Activated CD4-positive, alpha-beta memory T cell treated with anti-CD3 and anti-CD28 coated beads for 36 hours (primary cell): ENCODE measurements at regions not wholly inside any gene's neighbourhood (a gene's known extent, or its start where the extent isn't known, plus 50 kb on each side); places are given as distances from the start of the nearest gene placed in this dataset.

Experiments used
- CTCF ChIA-PET: fragments of 350-600 bp; sonication (Branson Sonifier 250); formaldehyde crosslinking; loops from one replicate; lab custom pipeline; 2021; ENCODE audit warnings: antibody characterized with exemption, inconsistent platforms; lab: Charles Lee
- POLR2A ChIA-PET: fragments of 350-600 bp; sonication (Branson Sonifier 250); formaldehyde crosslinking; loops from one replicate; lab custom pipeline; 2021; ENCODE audit warnings: antibody characterized with exemption; lab: Charles Lee
- DNase-seq: peaks from one replicate; pipeline ENCODE4 v3.0.0-alpha.2; 2020
- H3K27ac Mint-ChIP-seq: one replicate; pipeline ENCODE4 v1.8.0; 2021; ENCODE audit warnings: mixed read lengths
- H3K27me3 Mint-ChIP-seq: one replicate; pipeline ENCODE4 v1.8.0; 2021; ENCODE audit warnings: mixed read lengths
- H3K36me3 Mint-ChIP-seq: one replicate; pipeline ENCODE4 v1.8.0; 2021; ENCODE audit warnings: mixed read lengths
- H3K4me1 Mint-ChIP-seq: one replicate; pipeline ENCODE4 v1.8.0; 2021; ENCODE audit warnings: low read depth, mixed read lengths
- H3K4me3 Mint-ChIP-seq: one replicate; pipeline ENCODE4 v1.8.0; 2021; ENCODE audit warnings: mild to moderate bottlenecking, mixed read lengths
- H3K9me3 Mint-ChIP-seq: one replicate; pipeline ENCODE4 v1.8.0; 2021; ENCODE audit warnings: mixed read lengths
- intact Hi-C: fragments of 100-400 bp; cut with micrococcal nuclease; formaldehyde crosslinking; loops from one replicate; pipeline ENCODE4 v1.15.1; 2023

DNA sequence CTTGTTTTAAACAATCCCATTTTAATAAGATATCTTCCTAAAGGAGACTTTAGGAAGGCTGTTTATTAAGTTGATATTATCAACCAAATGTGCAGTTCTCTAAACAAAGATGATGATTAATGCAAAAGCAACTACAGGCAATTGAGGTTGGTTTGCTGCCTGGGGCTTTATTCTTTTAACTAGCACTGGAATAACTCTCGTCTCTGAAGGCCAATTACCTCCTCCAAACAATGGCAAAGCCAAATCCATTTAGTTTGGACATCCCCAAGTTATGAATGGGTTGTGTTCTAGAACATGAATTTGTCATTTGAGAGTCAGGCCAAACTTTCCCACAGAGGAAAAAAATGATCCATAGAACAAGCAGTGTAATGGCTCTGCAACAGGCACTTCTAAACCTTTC, 114.1 kb downstream of the SLC16A9 start:
- no peaks in the 10 kb centered on the region for H3K36me3 Mint-ChIP-seq
- ChIA-PET CTCF (interaction anchor here (0.6 kb wide), 1 partner anchor 15 kb away, joined by 3 read pairs; no protein-coding TSS in a partner anchor), POLR2A (no interaction called here)
- no peak overlapping the region for H3K4me3 Mint-ChIP-seq
- no peaks in the 10 kb centered on the region for H3K27me3 Mint-ChIP-seq
- no peaks in the 10 kb centered on the region for H3K4me1 Mint-ChIP-seq
- H3K27ac Mint-ChIP-seq, result no peak overlapping the region
- intact Hi-C loops, result no loop called here
- H3K9me3 Mint-ChIP-seq, result no peaks in the 10 kb centered on the region
- no peak for DNase-seq

DNA sequence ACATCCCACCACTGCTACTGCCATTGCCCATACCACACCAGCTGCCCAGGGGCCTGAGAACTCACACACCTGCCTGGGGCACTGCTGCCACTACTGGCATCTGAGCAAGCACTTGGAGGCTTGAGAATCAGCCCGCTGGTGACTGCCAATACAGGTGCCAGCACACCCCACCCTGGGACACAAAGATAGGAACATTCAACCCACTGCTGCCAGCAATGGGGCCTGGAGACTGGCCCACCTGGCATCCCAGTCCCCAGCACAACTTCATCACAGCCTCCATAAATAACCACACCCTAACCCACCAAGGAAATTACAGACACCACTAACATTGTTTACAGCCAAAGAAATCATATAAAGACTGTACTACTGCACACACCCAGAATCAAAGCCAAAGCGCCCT, 115.9 kb downstream of the SLC16A9 start:
- no peaks in the 10 kb centered on the region for H3K27me3 Mint-ChIP-seq
- intact Hi-C loops, result no loop called here

DNA sequence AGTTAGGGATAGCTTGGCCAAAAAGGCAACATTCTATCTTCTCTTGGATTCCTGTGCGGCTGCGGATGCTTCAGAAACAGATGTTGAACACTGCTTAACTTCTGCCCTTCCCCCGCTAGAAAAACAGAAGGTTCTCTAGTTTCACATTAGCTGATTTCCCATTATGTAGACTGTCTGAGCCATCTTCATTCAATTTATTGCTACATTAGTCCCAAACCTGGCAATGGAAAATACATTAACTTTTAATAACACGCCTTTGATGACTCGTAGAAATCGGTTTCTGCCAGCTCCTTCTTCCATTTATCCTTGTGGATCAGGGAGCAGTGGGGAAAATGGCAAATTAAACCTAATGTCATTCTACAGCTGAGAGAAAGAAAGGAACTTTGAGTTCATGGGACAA, 119.9 kb downstream of the SLC16A9 start:
- intact Hi-C loops, result no loop called here
- Mint-ChIP-seq H3K9me3 (no peaks in the 10 kb centered on the region), H3K4me3 (no peak overlapping the region), H3K27me3 (no peaks in the 10 kb centered on the region), H3K27ac (no peak overlapping the region), H3K36me3 (no peaks in the 10 kb centered on the region), H3K4me1 (no peaks in the 10 kb centered on the region)
- DNase-seq, result no peak
- CTCF ChIA-PET, result interaction anchor here (0.7 kb wide), 1 partner anchor 18 kb away, joined by 3 read pairs; no protein-coding TSS in a partner anchor
- POLR2A ChIA-PET, result no interaction called here

More for the DNA sequence above, 115.9 kb downstream of the SLC16A9 start:
- H3K36me3 Mint-ChIP-seq, result no peaks in the 10 kb centered on the region
- no peak for DNase-seq
- no peak overlapping the region for H3K4me3 Mint-ChIP-seq
- no peak overlapping the region for H3K27ac Mint-ChIP-seq
- no peaks in the 10 kb centered on the region for H3K9me3 Mint-ChIP-seq
- no peaks in the 10 kb centered on the region for H3K4me1 Mint-ChIP-seq
- ChIA-PET POLR2A (no interaction called here), CTCF (no interaction called here)

DNA sequence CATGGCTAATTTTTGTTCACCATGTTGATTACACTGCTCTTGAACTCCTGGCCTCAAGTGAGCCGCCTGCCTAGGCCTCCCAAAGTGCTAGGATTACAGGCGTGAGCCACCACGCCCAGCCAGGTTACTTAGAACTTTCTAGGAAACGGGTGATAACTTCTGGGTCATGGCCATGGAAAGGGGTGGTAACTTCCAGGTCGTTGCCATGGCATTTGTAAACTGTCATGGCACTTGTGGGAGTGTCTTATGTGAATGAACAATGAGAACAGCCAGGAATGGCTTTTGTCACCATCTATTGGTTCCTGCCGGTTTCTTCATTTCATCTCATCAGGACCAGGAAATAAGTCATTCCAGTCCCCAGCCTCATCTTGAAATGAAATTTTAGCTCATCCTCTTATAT, 120.9 kb downstream of the SLC16A9 start:
- no peaks in the 10 kb centered on the region for H3K27me3 Mint-ChIP-seq
- CTCF ChIA-PET, result no interaction called here
- no peaks in the 10 kb centered on the region for H3K4me1 Mint-ChIP-seq
- no peaks in the 10 kb centered on the region for H3K36me3 Mint-ChIP-seq
- POLR2A ChIA-PET, result no interaction called here
- no peak overlapping the region for H3K27ac Mint-ChIP-seq
- DNase-seq, result no peak
- intact Hi-C loops, result no loop called here
- no peak overlapping the region for H3K4me3 Mint-ChIP-seq
- H3K9me3 Mint-ChIP-seq, result no peaks in the 10 kb centered on the region

DNA sequence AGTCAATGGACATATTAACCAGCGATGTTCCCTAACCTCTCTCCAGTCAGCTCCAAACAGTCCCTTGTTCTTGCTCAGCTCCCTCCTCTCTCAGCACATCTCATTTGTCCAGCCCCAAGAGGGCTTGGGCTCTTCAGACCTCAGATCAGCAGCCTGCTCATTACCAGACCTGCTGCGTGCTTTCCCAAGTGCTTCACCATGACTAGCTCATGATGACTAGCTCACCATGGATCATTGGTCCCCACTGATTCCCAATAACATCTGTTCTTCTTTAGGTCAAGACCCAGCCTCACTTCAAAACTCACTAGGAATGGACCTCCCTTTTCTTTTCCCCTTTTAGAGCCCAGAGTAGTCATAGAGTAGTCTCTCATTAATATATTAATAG, 121.9 kb downstream of the SLC16A9 start:
- H3K27me3 Mint-ChIP-seq, result no peaks in the 10 kb centered on the region
- CTCF ChIA-PET, result no interaction called here
- no peaks in the 10 kb centered on the region for H3K4me1 Mint-ChIP-seq
- no peak overlapping the region for H3K27ac Mint-ChIP-seq
- no peak overlapping the region for H3K4me3 Mint-ChIP-seq
- no peaks in the 10 kb centered on the region for H3K36me3 Mint-ChIP-seq
- intact Hi-C loops, result no loop called here
- no peak for DNase-seq
- POLR2A ChIA-PET, result no interaction called here
- H3K9me3 Mint-ChIP-seq, result no peaks in the 10 kb centered on the region

DNA sequence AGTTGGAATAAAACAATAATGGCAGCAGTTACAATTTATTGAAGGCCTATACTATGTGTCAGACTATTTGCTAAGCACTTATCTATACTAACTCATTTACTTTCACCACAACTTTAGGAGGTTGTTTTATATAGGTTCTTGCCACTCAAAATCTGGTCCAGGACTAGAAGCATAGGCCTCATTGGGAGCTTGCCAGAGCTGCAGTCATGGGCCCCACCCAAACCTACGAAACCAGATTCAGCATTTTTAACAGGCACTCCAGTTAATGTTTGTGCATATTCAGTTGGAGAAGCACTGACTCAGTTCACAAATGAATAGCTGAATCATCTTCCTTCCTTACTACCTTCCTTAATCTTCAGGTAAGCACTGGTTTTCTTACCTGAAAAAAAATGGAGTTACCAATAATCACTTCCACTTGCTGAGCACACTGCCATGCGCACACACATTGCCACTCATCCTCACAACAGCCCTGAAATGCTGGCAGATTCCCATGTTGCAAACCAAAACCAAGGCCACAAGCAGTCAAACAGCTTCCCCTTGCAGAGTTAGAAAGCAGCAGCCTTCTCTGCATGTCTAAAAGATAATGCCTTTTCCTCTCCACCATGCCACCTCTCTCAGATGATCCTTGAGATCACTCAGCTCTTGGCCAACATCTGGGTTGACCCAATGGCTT, 122.4 kb downstream of the SLC16A9 start:
- H3K27me3 Mint-ChIP-seq, result no peaks in the 10 kb centered on the region
- no peak overlapping the region for H3K4me3 Mint-ChIP-seq
- POLR2A ChIA-PET, result no interaction called here
- H3K9me3 Mint-ChIP-seq, result no peaks in the 10 kb centered on the region
- H3K36me3 Mint-ChIP-seq, result no peaks in the 10 kb centered on the region
- H3K4me1 Mint-ChIP-seq, result no peaks in the 10 kb centered on the region
- no peak overlapping the region for H3K27ac Mint-ChIP-seq
- intact Hi-C loops, result no loop called here
- CTCF ChIA-PET, result no interaction called here
- no peak for DNase-seq

DNA sequence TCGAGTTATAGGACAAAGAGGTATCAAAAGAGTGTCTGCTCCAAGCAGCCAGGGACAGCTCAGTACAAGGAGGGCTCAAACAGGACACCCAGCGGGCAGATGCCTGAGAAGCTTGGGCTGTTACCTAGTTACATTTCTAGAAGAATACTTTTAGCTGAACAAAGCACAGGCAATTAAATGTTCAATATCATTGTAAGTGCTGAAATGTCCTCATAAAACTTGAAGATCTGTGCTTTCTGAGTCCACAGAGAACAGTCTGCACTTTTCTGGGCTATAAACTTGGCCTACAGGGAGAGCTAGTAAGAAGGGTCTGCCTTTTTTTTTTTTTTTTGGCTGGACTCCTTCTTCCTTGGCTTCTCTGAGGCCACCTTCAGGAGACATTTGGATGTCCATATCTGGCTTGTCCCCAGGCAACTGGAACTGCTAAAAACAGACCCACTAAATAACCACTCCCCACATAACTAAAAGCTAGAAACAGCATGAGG, 123.2 kb downstream of the SLC16A9 start:
- intact Hi-C loops, result no loop called here
- no peak overlapping the region for H3K27ac Mint-ChIP-seq
- no peak for DNase-seq
- H3K36me3 Mint-ChIP-seq, result no peaks in the 10 kb centered on the region
- no peak overlapping the region for H3K4me3 Mint-ChIP-seq
- ChIA-PET POLR2A (no interaction called here), CTCF (interaction anchor here (1.2 kb wide), 1 partner anchor 36 kb away, joined by 3 read pairs; no protein-coding TSS in a partner anchor)
- no peaks in the 10 kb centered on the region for H3K27me3 Mint-ChIP-seq
- no peaks in the 10 kb centered on the region for H3K4me1 Mint-ChIP-seq
- H3K9me3 Mint-ChIP-seq, result no peaks in the 10 kb centered on the region

DNA sequence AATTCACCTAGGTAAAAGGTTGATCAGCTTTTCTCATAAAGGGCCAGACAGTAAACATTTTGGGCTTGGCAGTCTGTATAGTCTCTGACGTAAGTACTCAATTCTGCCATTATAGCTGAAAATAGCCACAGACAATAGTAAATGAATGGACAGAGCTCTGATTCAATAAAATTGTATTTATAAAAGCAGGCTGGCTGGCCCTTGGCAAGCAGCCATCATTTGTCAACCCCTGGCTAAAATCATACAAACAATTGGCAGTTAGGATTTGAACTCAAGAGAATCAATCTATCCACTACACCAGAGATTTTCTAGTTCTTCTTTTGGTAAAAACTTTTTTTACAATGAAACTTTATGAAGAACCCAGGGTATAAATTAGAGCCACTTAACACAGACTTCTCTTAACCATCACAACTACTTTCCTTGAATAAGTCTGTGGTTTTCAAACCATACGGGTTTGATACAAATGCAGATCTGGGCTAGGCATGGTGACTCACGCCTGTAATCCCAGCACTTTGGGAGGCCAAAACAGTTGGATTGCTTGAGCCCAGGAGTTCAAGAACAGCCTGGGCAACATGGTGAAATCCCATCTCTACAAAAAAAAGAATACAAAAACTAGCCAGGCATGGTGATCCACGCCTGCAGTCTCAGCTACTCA, 124.5 kb downstream of the SLC16A9 start:
- DNase-seq, result no peak
- no peaks in the 10 kb centered on the region for H3K36me3 Mint-ChIP-seq
- ChIA-PET POLR2A (no interaction called here), CTCF (no interaction called here)
- no peak overlapping the region for H3K27ac Mint-ChIP-seq
- H3K4me3 Mint-ChIP-seq, result no peak overlapping the region
- no peaks in the 10 kb centered on the region for H3K27me3 Mint-ChIP-seq
- intact Hi-C loops, result no loop called here
- no peaks in the 10 kb centered on the region for H3K9me3 Mint-ChIP-seq
- H3K4me1 Mint-ChIP-seq, result no peaks in the 10 kb centered on the region

DNA sequence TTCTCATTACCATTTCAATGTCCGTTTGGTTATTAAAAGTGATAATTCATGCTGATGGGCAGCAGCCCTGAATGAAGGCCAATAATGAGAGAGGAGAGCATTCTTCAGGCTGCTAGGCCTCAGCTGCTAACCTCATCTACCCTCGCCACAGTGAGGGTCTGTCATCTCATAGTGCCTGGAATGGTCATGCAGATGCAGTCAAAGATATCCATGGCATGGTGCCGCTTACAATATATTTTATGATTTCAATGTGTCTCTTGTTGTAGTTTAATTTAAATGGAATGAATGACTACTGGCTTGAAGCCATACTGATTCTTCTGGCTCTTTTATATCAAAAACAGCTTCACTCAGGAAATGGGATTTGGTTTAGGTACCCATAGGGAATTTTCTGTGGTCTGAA, 126.9 kb downstream of the SLC16A9 start:
- DNase-seq, result no peak
- H3K9me3 Mint-ChIP-seq, result no peaks in the 10 kb centered on the region
- ChIA-PET POLR2A (no interaction called here), CTCF (interaction anchor here (0.5 kb wide), 1 partner anchor 452 kb away, joined by 3 read pairs; no protein-coding TSS in a partner anchor)
- intact Hi-C loops, result no loop called here
- H3K27ac Mint-ChIP-seq, result no peak overlapping the region
- no peaks in the 10 kb centered on the region for H3K27me3 Mint-ChIP-seq
- no peaks in the 10 kb centered on the region for H3K4me1 Mint-ChIP-seq
- H3K4me3 Mint-ChIP-seq, result no peak overlapping the region
- H3K36me3 Mint-ChIP-seq, result no peaks in the 10 kb centered on the region

DNA sequence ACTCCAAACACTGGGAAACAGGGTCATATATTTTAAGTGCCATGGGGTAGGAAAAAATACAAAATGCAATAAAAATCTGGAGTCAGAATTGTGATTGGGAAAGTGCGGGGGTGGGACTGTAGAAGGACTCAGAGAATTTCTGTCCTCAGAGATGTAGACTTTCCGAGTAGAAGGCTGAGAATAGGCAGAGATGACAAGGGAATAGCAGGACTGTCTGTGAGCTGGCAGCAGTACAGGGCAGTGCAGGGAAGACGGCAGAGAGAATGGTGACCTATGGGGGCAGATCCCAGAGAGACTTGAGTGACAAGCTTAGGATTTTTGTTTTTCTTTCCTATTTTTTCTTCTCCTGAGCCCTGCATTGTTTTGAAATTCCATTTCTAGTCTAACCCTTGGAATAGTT, 127.6 kb downstream of the SLC16A9 start:
- CTCF ChIA-PET, result no interaction called here

DNA sequence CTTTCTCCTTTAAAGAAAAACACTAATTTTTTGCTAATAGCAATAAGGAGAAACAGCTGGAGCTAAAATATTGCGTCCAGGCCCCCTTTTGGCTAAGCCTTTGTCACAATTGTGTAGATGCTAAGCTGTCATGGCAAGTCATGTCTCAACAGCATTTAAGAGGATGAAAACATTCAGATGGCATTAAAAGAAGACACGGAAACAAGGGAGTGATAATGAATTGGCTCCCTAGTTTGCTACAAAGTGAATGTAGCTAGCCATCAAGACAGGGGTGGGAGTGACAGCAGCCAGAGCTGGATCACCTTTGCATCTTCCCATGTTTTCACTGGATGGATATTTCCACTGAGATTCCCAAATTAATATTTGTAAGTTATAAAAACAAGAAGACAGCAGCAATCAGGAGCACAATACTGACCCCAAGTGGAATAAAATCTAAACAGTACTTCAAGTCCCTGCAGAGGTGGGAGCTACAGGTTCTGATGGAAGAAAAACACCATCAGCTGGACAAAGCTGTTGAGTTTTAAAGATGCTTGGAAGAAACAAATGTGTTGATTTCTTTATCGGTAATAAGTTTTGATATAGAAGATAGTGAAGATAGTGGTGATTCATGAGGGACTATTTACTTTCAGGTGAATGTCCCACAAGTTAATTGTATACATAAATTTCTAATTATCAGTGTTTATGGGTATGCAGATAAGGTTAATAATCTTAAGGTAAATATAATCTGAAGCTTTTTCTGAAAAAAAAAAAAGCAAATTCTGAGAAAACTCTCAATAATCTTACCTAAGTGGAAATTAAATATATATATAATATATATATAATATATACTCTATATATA, 129.4 kb downstream of the SLC16A9 start:
- H3K9me3 Mint-ChIP-seq, result no peaks in the 10 kb centered on the region
- H3K4me1 Mint-ChIP-seq, result no peaks in the 10 kb centered on the region
- POLR2A ChIA-PET, result no interaction called here
- intact Hi-C loops, result no loop called here
- H3K36me3 Mint-ChIP-seq, result no peaks in the 10 kb centered on the region
- no peaks in the 10 kb centered on the region for H3K27me3 Mint-ChIP-seq
- H3K4me3 Mint-ChIP-seq, result no peak overlapping the region
- CTCF ChIA-PET, result interaction anchor here (0.6 kb wide), 1 partner anchor 16 kb away, joined by 3 read pairs; no protein-coding TSS in a partner anchor
- DNase-seq, result no peak
- no peak overlapping the region for H3K27ac Mint-ChIP-seq

More for the DNA sequence above, 127.6 kb downstream of the SLC16A9 start:
- Mint-ChIP-seq H3K4me3 (no peak overlapping the region), H3K27ac (no peak overlapping the region), H3K9me3 (no peaks in the 10 kb centered on the region), H3K4me1 (no peaks in the 10 kb centered on the region), H3K27me3 (no peaks in the 10 kb centered on the region), H3K36me3 (no peaks in the 10 kb centered on the region)
- DNase-seq, result no peak
- POLR2A ChIA-PET, result no interaction called here
- intact Hi-C loops, result no loop called here

DNA sequence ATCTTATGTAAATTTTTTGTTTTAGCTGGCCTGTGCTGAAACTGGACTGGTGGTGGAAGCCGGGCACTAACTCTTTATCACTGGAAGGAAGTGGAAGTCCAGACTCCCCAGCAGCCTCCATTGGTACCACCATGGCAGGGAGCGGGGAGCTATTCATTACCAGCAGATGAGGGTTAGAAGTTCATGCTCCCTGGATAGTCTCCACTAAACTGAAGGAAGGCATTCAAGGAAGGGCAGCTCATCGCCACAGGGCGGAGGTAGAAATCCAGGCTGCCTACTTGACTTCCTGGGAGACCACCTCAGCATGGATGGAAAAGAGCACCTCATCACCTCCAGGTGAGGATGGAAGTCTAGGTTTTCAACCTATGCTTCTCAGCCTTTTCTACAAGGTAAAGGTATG, 130.9 kb downstream of the SLC16A9 start:
- POLR2A ChIA-PET, result no interaction called here
- H3K27ac Mint-ChIP-seq, result no peak overlapping the region
- CTCF ChIA-PET, result no interaction called here
- no peaks in the 10 kb centered on the region for H3K36me3 Mint-ChIP-seq
- H3K4me1 Mint-ChIP-seq, result no peaks in the 10 kb centered on the region
- H3K4me3 Mint-ChIP-seq, result no peak overlapping the region
- intact Hi-C loops, result no loop called here
- H3K9me3 Mint-ChIP-seq, result no peaks in the 10 kb centered on the region
- no peaks in the 10 kb centered on the region for H3K27me3 Mint-ChIP-seq
- no peak for DNase-seq
